ENCODE measurements at regions not wholly inside any gene's neighbourhood (a gene's known extent, or its start where the extent isn't known, plus 50 kb on each side); places are given as distances from the start of the nearest gene placed in this dataset.

- FAIRE-seq, result no peak
- TF ChIP-seq THAP11 (CRISPR knock-in tag; IDR thresholded peaks at IDR 0.05) (peak; percentile 75), ZNF143 (CRISPR knock-in tag; IDR thresholded peaks at IDR 0.05) (peak; percentile 34; the same call in 1 of the 2 replicates), DDIT3 (CRISPR knock-in tag; IDR thresholded peaks at IDR 0.05) (no peak), ELK4 (CRISPR knock-in tag; IDR thresholded peaks at IDR 0.05; ENCODE audit: borderline replicate concordance) (no peak), UBTF (CRISPR knock-in tag; IDR thresholded peaks at IDR 0.05) (no peak), SNAPC2 (CRISPR knock-in tag; IDR thresholded peaks at IDR 0.05) (no peak), CENPX (CRISPR knock-in tag; IDR thresholded peaks at IDR 0.05) (no peak), GLMP (CRISPR knock-in tag; IDR thresholded peaks at IDR 0.05; ENCODE audit: borderline replicate concordance) (no peak)
- H3K9ac ChIP-seq (ENCODE audit: insufficient read depth, low read depth, low read length), result no peak overlapping the region
- BruUV-seq (replicated peaks), result no TSS peak
- intact Hi-C loops (cut with micrococcal nuclease; ENCODE audit: unreplicated experiment) (no loop called here), in situ Hi-C loops (cut with HindIII; ENCODE audit: extremely low pct_ligation_motif_present, low pct_unique_long_range_greater_than_20kb) (no loop called here)
- 60% methylated on average over 4 of the region's 4 CpGs for WGBS (ENCODE audit: low lambda C conversion rate)
- H3K79me2 ChIP-seq (ENCODE audit: insufficient read depth, low read length), result no peaks in the 10 kb centered on the region
- no peaks in the 10 kb centered on the region; a peak in 1 of 5 replicates for H3K27me3 ChIP-seq (ENCODE audit: control insufficient read depth in 1 of 2, insufficient read depth in 2 of 2, low read length in 2 of 2)
- no peak overlapping the region for H3K27ac ChIP-seq (ENCODE audit: extremely low read length, insufficient read depth, low read length)
- ATAC-seq, result no peak
- POLR2A ChIA-PET, result no interaction called here
- H3K9me3 ChIP-seq (ENCODE audit: low read length), result no peaks in the 10 kb centered on the region
- no peaks in the 10 kb centered on the region for H4K20me1 ChIP-seq (ENCODE audit: insufficient read depth, low read length)
- no peaks in the 10 kb centered on the region for H3K36me3 ChIP-seq (replicated peaks in 1 of 2; ENCODE audit: control insufficient read depth in 1 of 2, insufficient read depth in 2 of 2, low read length in 2 of 2)
- H3K4me2 ChIP-seq (ENCODE audit: low read depth, low read length), result no peak overlapping the region
- DNase-seq (ENCODE audit: low spot score), result no peak
- H3K4me1 ChIP-seq (ENCODE audit: insufficient read depth, low read length), result peaks cover 36% of the 10 kb centered on the region
- CTCF ChIA-PET (ENCODE audit: low intra/inter-chr PET ratio, low total read pairs), result no interaction called here
- no peak overlapping the region for H3K4me3 ChIP-seq (replicated peaks in 1 of 3; ENCODE audit: insufficient read depth in 1 of 3, low read depth in 2 of 3, low read length in 3 of 3)
- no peak overlapping the region for H2AFZ ChIP-seq (ENCODE audit: low read length)
Measured at GRCh38 chr1:109850194-109850593, 60.5 kb upstream of the CSF1 start.
